Gastroesophageal sphincter (tissue), 4 donors: ENCODE measurements at regions not wholly inside any gene's neighbourhood (a gene's known extent, or its start where the extent isn't known, plus 50 kb on each side); places are given as distances from the start of the nearest gene placed in this dataset.

ENCODE experiments used
- ATAC-seq: fragments of 150-250 bp; one replicate; pipeline ENCODE4 v1.9.1; 2016; ENCODE audit warnings: mild to moderate bottlenecking, moderate library complexity
- H3K27ac ChIP-seq, 4 donors: fragments of 200-600 bp; sonication (generic) in 3 of 4; 1 replicate in 3 of 4; 2 replicates in 1 of 4; pipeline ENCODE4 v1.5.1; 2016 to 2019
- H3K27me3 ChIP-seq: fragments of 200-600 bp; sonication (generic); one replicate; pipeline ENCODE4 v1.5.1; 2019
- H3K36me3 ChIP-seq, 2 donors: fragments of 200-600 bp; sonication (generic); one replicate each; pipeline ENCODE4 v1.5.1; 2019; ENCODE audit warnings: control low read depth in 1 of 2
- H3K4me1 ChIP-seq, 3 donors: fragments of 200-600 bp; sonication (generic); 1 replicate in 2 of 3; 2 replicates in 1 of 3; pipeline ENCODE4 v1.5.1; 2016 to 2019; ENCODE audit warnings: control low read depth in 2 of 3
- H3K4me3 ChIP-seq, 2 donors: fragments of 200-600 bp; sonication (generic); one replicate each; pipeline ENCODE4 v1.5.1; 2019; ENCODE audit warnings: mild to moderate bottlenecking in 1 of 2, moderate library complexity in 1 of 2
- H3K9me3 ChIP-seq, 3 donors: fragments of 200-600 bp; sonication (generic); one replicate each; pipeline ENCODE4 v1.5.1; 2017 to 2019; ENCODE audit warnings: control low read depth in 2 of 3
- EP300 ChIP-seq: sonication (generic); formaldehyde crosslinking; IDR thresholded peaks from one replicate; pipeline ENCODE4 v1.6.1; 2017; ENCODE audit warnings: antibody characterized with exemption, mild to moderate bottlenecking
- POLR2A ChIP-seq, 2 donors: fragments of 450-650 bp; IDR thresholded peaks; one replicate each; pipeline ENCODE4 v1.6.1; 2017; ENCODE audit warnings: antibody characterized with exemption in 2 of 2, mild to moderate bottlenecking in 2 of 2, moderate library complexity in 1 of 2
- POLR2AphosphoS5 ChIP-seq: sonication (generic); formaldehyde crosslinking; IDR thresholded peaks from one replicate; pipeline ENCODE4 v1.6.1; 2017; ENCODE audit warnings: antibody characterized with exemption
- WGBS, 2 donors: methylation state at CpG; one replicate each; pipeline ENCODE4 v1.1.5; 2018; ENCODE audit warnings: low coverage in 1 of 2; 5-methylcytosine and 5-hydroxymethylcytosine counted together
- TF ChIP-seq, protein P1 (sequence below), 4 experiments: fragments of 200-600 bp in 2 of 4; fragments of 450-650 bp in 2 of 4; sonication (generic) in 1 of 4; IDR thresholded peaks; one replicate each; pipeline ENCODE4 v1.5.1; 2017 to 2019; ENCODE audit warnings: antibody characterized with exemption in 4 of 4, mild to moderate bottlenecking in 2 of 4, moderate library complexity in 2 of 4

DNA sequence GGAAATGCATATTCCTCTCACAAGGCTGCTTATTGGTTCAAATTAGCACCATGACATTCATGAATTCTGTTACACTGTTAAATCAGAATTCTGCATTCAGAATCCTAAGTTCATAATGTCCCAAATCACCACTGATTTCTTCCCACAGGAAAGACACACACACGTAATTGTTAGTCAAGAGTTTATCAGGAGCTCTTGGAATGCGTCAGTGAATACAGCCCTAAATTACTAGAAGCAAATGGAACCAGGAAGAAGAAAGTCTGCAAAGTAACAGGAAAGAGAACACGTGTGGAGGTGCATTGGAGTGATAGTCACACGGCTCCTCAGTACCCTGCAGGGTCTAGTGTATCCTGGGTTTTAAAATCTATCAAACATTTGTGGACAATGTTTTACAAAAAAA lies 110.2 kb downstream of the ANXA2R start:
- 37 to 63% methylated on average over 4 of the region's 4 CpGs for WGBS, 2 donors
- no peaks in the 10 kb centered on the region for H3K36me3 ChIP-seq
- no peak for ATAC-seq

DNA sequence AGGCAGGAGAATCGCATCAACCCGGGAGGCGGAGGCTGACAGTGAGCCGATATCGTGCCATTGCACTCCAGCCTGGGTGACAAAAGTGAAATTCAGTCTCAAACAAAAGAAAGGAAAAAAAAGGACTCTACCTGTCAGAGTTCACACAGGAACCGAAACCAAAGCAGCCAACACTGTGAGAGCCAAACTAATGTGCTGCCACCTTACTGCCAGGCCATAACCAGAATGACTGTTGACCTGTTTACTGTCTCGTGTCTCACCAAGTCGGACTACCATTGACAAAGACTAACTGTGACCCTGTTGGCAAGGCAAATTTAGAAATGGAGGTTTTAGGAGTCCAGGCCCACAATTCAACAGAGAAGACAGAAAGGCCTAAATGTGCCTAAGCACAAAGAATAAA lies 112.4 kb downstream of the ANXA2R start:
- no peak for ATAC-seq
- 91 to 93% methylated on average over 7 to 8 of the region's 8 CpGs for WGBS, 2 donors
- H3K36me3 ChIP-seq = no peaks in the 10 kb centered on the region
- H3K27me3 ChIP-seq = peaks cover 61% of the 10 kb centered on the region
- peaks cover 0 to 17% (median 0%) of the 10 kb centered on the region in 3 donors for H3K9me3 ChIP-seq
- no peaks in the 10 kb centered on the region for H3K4me1 ChIP-seq
- H3K4me3 ChIP-seq = no peak overlapping the region
- TF ChIP-seq POLR2AphosphoS5 (no peak), EP300 (no peak), POLR2A (IDR thresholded peaks at IDR 0.05) (no peak)
- TF ChIP-seq, protein P1, sequence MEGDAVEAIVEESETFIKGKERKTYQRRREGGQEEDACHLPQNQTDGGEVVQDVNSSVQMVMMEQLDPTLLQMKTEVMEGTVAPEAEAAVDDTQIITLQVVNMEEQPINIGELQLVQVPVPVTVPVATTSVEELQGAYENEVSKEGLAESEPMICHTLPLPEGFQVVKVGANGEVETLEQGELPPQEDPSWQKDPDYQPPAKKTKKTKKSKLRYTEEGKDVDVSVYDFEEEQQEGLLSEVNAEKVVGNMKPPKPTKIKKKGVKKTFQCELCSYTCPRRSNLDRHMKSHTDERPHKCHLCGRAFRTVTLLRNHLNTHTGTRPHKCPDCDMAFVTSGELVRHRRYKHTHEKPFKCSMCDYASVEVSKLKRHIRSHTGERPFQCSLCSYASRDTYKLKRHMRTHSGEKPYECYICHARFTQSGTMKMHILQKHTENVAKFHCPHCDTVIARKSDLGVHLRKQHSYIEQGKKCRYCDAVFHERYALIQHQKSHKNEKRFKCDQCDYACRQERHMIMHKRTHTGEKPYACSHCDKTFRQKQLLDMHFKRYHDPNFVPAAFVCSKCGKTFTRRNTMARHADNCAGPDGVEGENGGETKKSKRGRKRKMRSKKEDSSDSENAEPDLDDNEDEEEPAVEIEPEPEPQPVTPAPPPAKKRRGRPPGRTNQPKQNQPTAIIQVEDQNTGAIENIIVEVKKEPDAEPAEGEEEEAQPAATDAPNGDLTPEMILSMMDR (IDR thresholded peaks at IDR 0.05) = no peak
- no peak overlapping the region for H3K27ac ChIP-seq

More for the DNA sequence above, 110.2 kb downstream of the ANXA2R start:
- TF ChIP-seq, protein P1 (IDR thresholded peaks at IDR 0.05) = no peak
- no peak for TF ChIP-seq POLR2AphosphoS5
- TF ChIP-seq EP300 = no peak
- no peak for TF ChIP-seq POLR2A (IDR thresholded peaks at IDR 0.05)
- Histone ChIP-seq H3K4me3 (no peak overlapping the region), H3K4me1 (no peaks in the 10 kb centered on the region), H3K27ac (no peak overlapping the region), H3K9me3 (peaks cover 0 to 24% (median 0%) of the 10 kb centered on the region in 3 donors), H3K27me3 (peaks cover 49% of the 10 kb centered on the region)

DNA sequence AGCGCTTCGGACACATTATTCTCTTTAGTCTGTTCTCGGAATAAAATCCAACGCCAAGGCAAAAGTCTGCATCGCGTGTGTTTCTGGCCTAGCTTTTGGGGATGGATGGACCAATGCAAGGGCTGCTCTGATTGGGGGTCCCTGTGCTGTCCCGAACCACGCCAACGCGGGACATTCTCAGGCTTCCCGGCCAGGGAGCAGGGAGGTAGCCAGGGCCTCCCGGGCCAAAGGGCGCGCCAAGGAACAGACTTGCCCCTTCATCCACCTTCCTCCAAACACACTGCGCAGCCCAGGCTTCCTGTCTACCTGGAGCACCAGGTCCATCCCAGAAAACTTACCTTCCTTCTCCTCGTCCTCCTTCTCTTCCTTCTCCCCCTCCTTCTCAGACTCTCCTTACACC lies 113.0 kb upstream of the SELENOP start:
- TF ChIP-seq EP300 (no peak), POLR2AphosphoS5 (no peak), POLR2A (IDR thresholded peaks at IDR 0.05) (no peak)
- TF ChIP-seq, protein P1 (IDR thresholded peaks at IDR 0.05) = no peak
- Histone ChIP-seq H3K27ac (no peak overlapping the region), H3K4me3 (no peak overlapping the region), H3K4me1 (no peaks in the 10 kb centered on the region), H3K27me3 (peaks cover 47% of the 10 kb centered on the region), H3K36me3 (no peaks in the 10 kb centered on the region), H3K9me3 (no peaks in the 10 kb centered on the region)
- 89 to 97% methylated on average over 5 to 11 of the region's 16 CpGs for WGBS, 2 donors
- no peak for ATAC-seq

DNA sequence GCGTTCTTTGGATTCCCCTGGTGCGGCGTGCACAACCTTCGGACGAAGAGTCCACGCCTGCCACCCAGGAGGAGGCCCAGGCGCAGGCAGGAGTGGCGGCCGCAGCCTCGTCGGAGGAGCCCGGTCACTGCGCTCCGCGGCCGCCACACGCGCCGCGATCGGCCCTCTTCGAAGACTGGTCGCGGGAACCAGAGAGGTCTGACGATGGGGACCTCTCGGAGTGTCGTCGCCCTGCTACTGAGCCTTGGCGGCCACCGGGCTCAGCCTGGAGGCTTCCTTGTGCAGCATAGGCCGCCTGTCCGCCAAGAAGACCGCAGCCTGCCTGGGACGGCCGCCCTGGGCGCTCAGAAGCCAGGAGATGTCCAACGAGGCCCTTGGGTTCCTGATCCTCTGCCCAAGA lies 112.5 kb upstream of the SELENOP start:
- TF ChIP-seq POLR2A (IDR thresholded peaks at IDR 0.05) = no peak
- TF ChIP-seq POLR2AphosphoS5 = no peak
- TF ChIP-seq, protein P1 (IDR thresholded peaks at IDR 0.05) = no peak
- TF ChIP-seq EP300 = no peak
- no peaks in the 10 kb centered on the region for H3K36me3 ChIP-seq
- 20% methylated on average over 3 of the region's 37 CpGs; no CpG with 5 or more reads in 1 of the 2 donors for WGBS, 2 donors
- H3K27ac ChIP-seq = no peak overlapping the region
- H3K4me1 ChIP-seq = no peaks in the 10 kb centered on the region
- H3K4me3 ChIP-seq = no peak overlapping the region
- ATAC-seq = no peak
- no peaks in the 10 kb centered on the region for H3K9me3 ChIP-seq
- H3K27me3 ChIP-seq = peaks cover 46% of the 10 kb centered on the region

DNA sequence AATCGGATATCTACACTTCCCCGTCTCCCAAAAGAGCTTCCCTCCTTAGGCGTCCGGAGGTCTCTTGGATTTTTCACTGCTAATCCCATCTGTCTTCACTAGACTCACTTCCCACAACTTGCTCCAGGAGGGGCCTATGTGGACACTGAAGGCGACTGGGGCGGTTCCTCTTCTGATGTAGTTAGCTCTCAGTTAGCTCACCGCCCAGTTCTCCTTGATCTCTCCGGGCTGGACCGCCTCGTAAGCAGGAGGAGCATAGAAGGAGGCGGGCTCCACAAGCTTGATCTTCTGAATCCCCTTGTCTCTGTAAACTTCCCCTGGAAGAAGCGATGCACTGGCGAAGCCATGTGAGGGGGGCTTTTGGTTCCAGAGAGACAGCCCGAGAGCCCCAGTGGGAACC lies 112.0 kb upstream of the SELENOP start:
- Histone ChIP-seq H3K4me1 (no peaks in the 10 kb centered on the region), H3K27ac (no peak overlapping the region), H3K36me3 (no peaks in the 10 kb centered on the region), H3K27me3 (peaks cover 47% of the 10 kb centered on the region), H3K4me3 (no peak overlapping the region), H3K9me3 (no peaks in the 10 kb centered on the region)
- no peak for TF ChIP-seq EP300
- no peak for TF ChIP-seq POLR2A (IDR thresholded peaks at IDR 0.05)
- TF ChIP-seq, protein P1 (IDR thresholded peaks at IDR 0.05) = no peak
- TF ChIP-seq POLR2AphosphoS5 = no peak
- 75 to 80% methylated on average over 2 to 4 of the region's 14 CpGs for WGBS, 2 donors
- no peak for ATAC-seq
